MM.1S (cell line): ENCODE measurements at regions not wholly inside any gene's neighbourhood (a gene's known extent, or its start where the extent isn't known, plus 50 kb on each side); places are given as distances from the start of the nearest gene placed in this dataset.

Experiments used
- EZH2 ChIP-seq: fragments of 300-600 bp; sonication (generic); optimal IDR thresholded peaks from 2 replicates; pipeline ENCODE3; 2017; ENCODE audit warnings: low read depth, mild to moderate bottlenecking, antibody characterized with exemption, low read length, mixed read lengths
- TF ChIP-seq, protein P1 (sequence below): fragments of 300-600 bp; sonication (generic); IDR thresholded peaks from 2 replicates; pipeline ENCODE4 v1.5.1; 2016; ENCODE audit warnings: antibody characterized with exemption, low read length, mixed read lengths

DNA sequence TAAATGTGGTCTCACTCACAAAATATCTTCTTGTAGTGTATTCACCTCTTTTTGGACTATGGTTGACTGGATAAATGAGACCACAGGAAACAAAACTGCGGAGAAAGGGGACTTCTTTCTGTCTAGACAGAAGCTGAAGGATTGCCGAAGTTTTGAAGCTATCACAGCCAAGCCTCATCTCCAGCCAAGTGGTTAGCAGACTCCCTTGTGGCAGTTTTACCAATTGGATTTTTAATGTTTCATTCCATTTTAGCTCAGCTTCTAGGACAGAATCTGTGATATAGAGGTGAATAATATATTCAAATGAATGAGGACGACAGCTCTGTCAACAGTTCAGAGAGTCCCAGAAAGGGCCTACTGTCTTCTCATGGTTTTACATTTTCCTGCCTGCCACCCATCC lies 215.7 kb upstream of the ZNF608 start:
- TF ChIP-seq, protein P1, sequence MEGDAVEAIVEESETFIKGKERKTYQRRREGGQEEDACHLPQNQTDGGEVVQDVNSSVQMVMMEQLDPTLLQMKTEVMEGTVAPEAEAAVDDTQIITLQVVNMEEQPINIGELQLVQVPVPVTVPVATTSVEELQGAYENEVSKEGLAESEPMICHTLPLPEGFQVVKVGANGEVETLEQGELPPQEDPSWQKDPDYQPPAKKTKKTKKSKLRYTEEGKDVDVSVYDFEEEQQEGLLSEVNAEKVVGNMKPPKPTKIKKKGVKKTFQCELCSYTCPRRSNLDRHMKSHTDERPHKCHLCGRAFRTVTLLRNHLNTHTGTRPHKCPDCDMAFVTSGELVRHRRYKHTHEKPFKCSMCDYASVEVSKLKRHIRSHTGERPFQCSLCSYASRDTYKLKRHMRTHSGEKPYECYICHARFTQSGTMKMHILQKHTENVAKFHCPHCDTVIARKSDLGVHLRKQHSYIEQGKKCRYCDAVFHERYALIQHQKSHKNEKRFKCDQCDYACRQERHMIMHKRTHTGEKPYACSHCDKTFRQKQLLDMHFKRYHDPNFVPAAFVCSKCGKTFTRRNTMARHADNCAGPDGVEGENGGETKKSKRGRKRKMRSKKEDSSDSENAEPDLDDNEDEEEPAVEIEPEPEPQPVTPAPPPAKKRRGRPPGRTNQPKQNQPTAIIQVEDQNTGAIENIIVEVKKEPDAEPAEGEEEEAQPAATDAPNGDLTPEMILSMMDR = no peak
- TF ChIP-seq EZH2 = no peak
